ENCODE measurements at regions not wholly inside any gene's neighbourhood (a gene's known extent, or its start where the extent isn't known, plus 50 kb on each side); places are given as distances from the start of the nearest gene placed in this dataset.

DNA sequence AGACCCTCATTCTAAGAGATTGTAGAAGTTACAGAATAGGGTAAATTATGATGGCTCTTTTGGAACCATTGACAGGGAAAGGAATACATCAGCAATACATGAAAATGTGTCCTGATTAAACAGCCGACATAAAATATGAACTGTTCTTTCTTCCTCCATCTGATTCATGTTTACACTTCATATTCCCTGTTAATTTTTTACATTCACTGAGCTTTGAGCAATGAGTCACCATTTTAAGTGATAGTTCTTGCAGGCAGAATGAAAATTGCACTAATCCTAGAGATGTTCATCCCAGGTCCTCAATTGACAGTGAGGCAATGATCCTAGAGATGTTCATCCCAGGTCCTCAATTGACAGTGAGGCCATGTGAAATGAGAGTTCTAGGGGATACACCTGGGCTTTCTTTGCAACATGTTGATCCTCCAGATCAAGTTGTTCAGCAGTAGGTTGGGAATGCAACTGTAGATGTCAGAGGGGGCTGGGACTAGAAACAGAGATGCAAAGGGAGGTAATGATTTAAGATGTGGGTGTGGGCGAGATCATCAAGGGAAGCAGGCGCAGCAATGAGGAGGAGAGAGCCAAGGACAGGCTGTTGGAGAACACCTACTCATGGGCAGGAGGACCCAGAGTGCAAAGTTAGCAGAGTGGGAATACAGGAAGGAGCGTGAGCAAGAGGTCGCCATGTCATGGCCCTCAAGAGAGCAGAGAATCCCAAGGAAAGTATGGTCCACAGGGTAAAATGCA is 138.7 kb downstream of the ZNF365 start:
- ChIA-PET POLR2A (no interaction called here), CTCF (no interaction called here)
- no peak for TF ChIP-seq L3MBTL2 (conservative IDR thresholded peaks at IDR 0.05)
- TF ChIP-seq FOXA1 (IDR thresholded peaks at IDR 0.05) = no peak
- no peak for TF ChIP-seq NFRKB (IDR thresholded peaks at IDR 0.05)
- no peak for TF ChIP-seq TARDBP (IDR thresholded peaks at IDR 0.05)
- TF ChIP-seq FOXM1 (IDR thresholded peaks at IDR 0.05; ENCODE audit: borderline replicate concordance) = no peak
- no peak for TF ChIP-seq ELF4 (IDR thresholded peaks at IDR 0.05)
- TF ChIP-seq CTBP1 (IDR thresholded peaks at IDR 0.05; ENCODE audit: borderline replicate concordance) = no peak
- no peak for TF ChIP-seq HDGF (IDR thresholded peaks at IDR 0.05; ENCODE audit: borderline replicate concordance)
- TF ChIP-seq FOXK2 (IDR thresholded peaks at IDR 0.05) = no peak
- no peak for TF ChIP-seq ARNT (IDR thresholded peaks at IDR 0.05)
- TF ChIP-seq SP1 (IDR thresholded peaks at IDR 0.05) = no peak
- TF ChIP-seq PKNOX1 (IDR thresholded peaks at IDR 0.05) = no peak
- TF ChIP-seq LEF1 (IDR thresholded peaks at IDR 0.05; ENCODE audit: borderline replicate concordance) = no peak
- TF ChIP-seq ZNF384 (IDR thresholded peaks at IDR 0.05) = no peak
- no peak for TF ChIP-seq SUZ12 (IDR thresholded peaks at IDR 0.05)
- DNase-seq (ENCODE audit: extremely low spot score) = no peak

GRCh38 chr10:62514079-62514693 is 140.0 kb downstream of the ZNF365 start:
- ChIA-PET POLR2A (no interaction called here), CTCF (no interaction called here)
- no peak for TF ChIP-seq HDGF (IDR thresholded peaks at IDR 0.05; ENCODE audit: borderline replicate concordance)
- TF ChIP-seq L3MBTL2 (conservative IDR thresholded peaks at IDR 0.05) = no peak
- no peak for TF ChIP-seq FOXK2 (IDR thresholded peaks at IDR 0.05)
- TF ChIP-seq ZNF384 (IDR thresholded peaks at IDR 0.05) = no peak
- no peak for TF ChIP-seq LEF1 (IDR thresholded peaks at IDR 0.05; ENCODE audit: borderline replicate concordance)
- no peak for TF ChIP-seq NFRKB (IDR thresholded peaks at IDR 0.05)
- no peak for TF ChIP-seq ARNT (IDR thresholded peaks at IDR 0.05)
- TF ChIP-seq FOXM1 (IDR thresholded peaks at IDR 0.05; ENCODE audit: borderline replicate concordance) = no peak
- TF ChIP-seq TARDBP (IDR thresholded peaks at IDR 0.05) = no peak
- no peak for TF ChIP-seq SUZ12 (IDR thresholded peaks at IDR 0.05)
- TF ChIP-seq PKNOX1 (IDR thresholded peaks at IDR 0.05) = no peak
- no peak for TF ChIP-seq FOXA1 (IDR thresholded peaks at IDR 0.05)
- TF ChIP-seq BHLHE40 (IDR thresholded peaks at IDR 0.05; ENCODE audit: borderline replicate concordance) = no peak
- no peak for TF ChIP-seq CTBP1 (IDR thresholded peaks at IDR 0.05; ENCODE audit: borderline replicate concordance)
- TF ChIP-seq ELF4 (IDR thresholded peaks at IDR 0.05) = no peak
- no peak for TF ChIP-seq SP1 (IDR thresholded peaks at IDR 0.05)

DNA sequence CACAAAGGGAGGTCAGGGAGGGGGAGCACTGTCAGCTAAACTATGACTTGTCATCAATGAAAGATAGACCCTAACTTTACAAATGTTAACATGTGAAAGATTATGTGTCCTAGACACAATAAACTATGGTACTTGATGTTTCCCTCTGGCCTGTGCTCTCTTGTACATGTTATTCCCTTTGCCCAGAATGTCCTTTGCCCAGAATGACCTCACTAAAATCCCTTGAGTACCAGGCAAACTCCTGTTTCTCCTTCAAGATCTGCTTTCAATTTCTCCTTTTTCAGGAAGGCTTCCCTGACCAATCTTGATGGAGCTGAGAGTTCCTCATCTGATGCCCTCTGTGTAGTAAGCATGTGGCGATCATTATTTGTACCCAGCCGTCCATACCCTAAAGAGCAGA is 143.1 kb downstream of the ZNF365 start:
- CTCF ChIA-PET = no interaction called here
- no peak for TF ChIP-seq ELF4 (IDR thresholded peaks at IDR 0.05)
- TF ChIP-seq ARNT (IDR thresholded peaks at IDR 0.05) = no peak
- TF ChIP-seq FOXA1 (IDR thresholded peaks at IDR 0.05) = no peak
- no peak for TF ChIP-seq FOXK2 (IDR thresholded peaks at IDR 0.05)
- TF ChIP-seq SP1 (IDR thresholded peaks at IDR 0.05) = no peak
- no peak for TF ChIP-seq L3MBTL2 (conservative IDR thresholded peaks at IDR 0.05)
- no peak for TF ChIP-seq PKNOX1 (IDR thresholded peaks at IDR 0.05)
- TF ChIP-seq TARDBP (IDR thresholded peaks at IDR 0.05) = no peak
- no peak for TF ChIP-seq CTBP1 (IDR thresholded peaks at IDR 0.05; ENCODE audit: borderline replicate concordance)
- TF ChIP-seq SUZ12 (IDR thresholded peaks at IDR 0.05) = no peak
- no peak for TF ChIP-seq BHLHE40 (IDR thresholded peaks at IDR 0.05; ENCODE audit: borderline replicate concordance)
- no peak for TF ChIP-seq HDGF (IDR thresholded peaks at IDR 0.05; ENCODE audit: borderline replicate concordance)
- POLR2A ChIA-PET = no interaction called here
- DNase-seq (ENCODE audit: extremely low spot score) = no peak

More at GRCh38 chr10:62514079-62514693, 140.0 kb downstream of the ZNF365 start:
- DNase-seq (ENCODE audit: extremely low spot score) = no peak

DNA sequence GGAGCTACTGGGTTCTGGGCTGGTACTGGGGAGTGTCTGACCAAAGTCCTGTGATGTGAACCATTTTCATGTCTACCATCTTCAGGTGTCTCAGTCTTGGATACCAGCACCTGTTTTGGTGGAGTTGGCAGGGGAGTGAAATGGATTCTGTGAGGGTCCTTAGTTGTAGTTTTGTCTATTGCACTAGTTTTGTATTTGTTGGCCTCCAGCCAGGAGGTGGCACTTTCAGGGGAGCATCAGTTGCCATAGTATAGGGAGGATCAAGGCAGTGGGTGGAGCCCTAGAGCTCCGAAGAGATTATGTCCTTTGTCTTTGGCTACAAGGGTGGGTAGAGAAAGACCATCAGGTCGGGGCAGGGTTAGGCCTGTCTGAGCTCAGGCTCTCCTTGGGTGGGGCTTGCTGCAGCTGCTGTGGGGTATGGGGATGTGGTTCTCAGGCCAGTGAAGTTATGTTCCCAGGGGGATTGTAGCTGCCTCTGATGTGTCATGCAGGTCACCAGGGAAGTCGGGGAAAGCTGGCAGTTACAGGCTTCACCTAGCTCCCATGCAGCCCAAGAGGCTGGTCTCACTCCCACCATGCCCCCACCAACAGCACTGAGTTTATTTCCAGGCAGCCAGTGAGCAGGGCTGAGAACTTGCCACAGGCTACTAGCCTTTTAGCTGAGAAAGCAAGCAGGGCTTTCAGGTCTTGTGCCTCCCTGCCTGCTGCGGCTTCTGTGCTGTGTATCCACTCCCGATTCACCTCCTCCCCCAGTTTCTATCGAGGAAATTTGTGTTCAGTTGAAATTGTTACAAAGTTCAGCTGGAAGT is 153.1 kb downstream of the ZNF365 start:
- CTCF ChIA-PET = no interaction called here
- TF ChIP-seq FOXA1 (IDR thresholded peaks at IDR 0.05) = no peak
- no peak for TF ChIP-seq HDGF (IDR thresholded peaks at IDR 0.05; ENCODE audit: borderline replicate concordance)
- TF ChIP-seq CTBP1 (IDR thresholded peaks at IDR 0.05; ENCODE audit: borderline replicate concordance) = no peak
- TF ChIP-seq FOXK2 (IDR thresholded peaks at IDR 0.05) = no peak
- no peak for TF ChIP-seq L3MBTL2 (conservative IDR thresholded peaks at IDR 0.05)
- no peak for TF ChIP-seq LEF1 (IDR thresholded peaks at IDR 0.05; ENCODE audit: borderline replicate concordance)
- TF ChIP-seq BHLHE40 (IDR thresholded peaks at IDR 0.05; ENCODE audit: borderline replicate concordance) = no peak
- TF ChIP-seq ARNT (IDR thresholded peaks at IDR 0.05) = no peak
- no peak for TF ChIP-seq PKNOX1 (IDR thresholded peaks at IDR 0.05)
- no peak for TF ChIP-seq TARDBP (IDR thresholded peaks at IDR 0.05)
- TF ChIP-seq ELF4 (IDR thresholded peaks at IDR 0.05) = no peak
- no peak for TF ChIP-seq SUZ12 (IDR thresholded peaks at IDR 0.05)
- no peak for TF ChIP-seq NFRKB (IDR thresholded peaks at IDR 0.05)
- no peak for TF ChIP-seq SP1 (IDR thresholded peaks at IDR 0.05)
- no peak for TF ChIP-seq FOXM1 (IDR thresholded peaks at IDR 0.05; ENCODE audit: borderline replicate concordance)
- no peak for TF ChIP-seq ZNF384 (IDR thresholded peaks at IDR 0.05)
- no peak for DNase-seq (ENCODE audit: extremely low spot score)
- POLR2A ChIA-PET = no interaction called here
